ENCODE measurements at regions not wholly inside any gene's neighbourhood (a gene's known extent, or its start where the extent isn't known, plus 50 kb on each side); places are given as distances from the start of the nearest gene placed in this dataset.

GRCh38 chr20:60091861-60092260 is 133.6 kb downstream of the CDH26 start:
- Histone ChIP-seq H3K27me3 (ENCODE audit: control insufficient read depth in 1 of 2, insufficient read depth in 2 of 2, low read length in 2 of 2) (peaks cover 0 to 6% of the 10 kb centered on the region in 2 experiments), H3K4me1 (ENCODE audit: insufficient read depth, low read length) (no peaks in the 10 kb centered on the region), H3K4me3 (ENCODE audit: low read length) (no peak overlapping the region), H3K9me3 (ENCODE audit: control insufficient read depth in 1 of 2, insufficient read depth in 1 of 2, low read length in 2 of 2) (no peaks in the 10 kb centered on the region), H3K27ac (ENCODE audit: low read depth in 1 of 2, low read length in 2 of 2) (no peak overlapping the region), H3K36me3 (ENCODE audit: insufficient read depth, low read length) (no peaks in the 10 kb centered on the region)
- POLR2A ChIA-PET, result no interaction called here
- Mint-ChIP-seq H3K9me3 (no peaks in the 10 kb centered on the region), H3K27ac (no peak overlapping the region), H3K4me3 (no peak overlapping the region), H3K27me3 (peaks cover 44% of the 10 kb centered on the region), H3K36me3 (ENCODE audit: low read depth) (no peaks in the 10 kb centered on the region), H3K4me1 (ENCODE audit: low read depth) (no peaks in the 10 kb centered on the region)
- TF ChIP-seq CTCF (IDR thresholded peaks at IDR 0.05), result no peak
- DNase-seq (no peak), ATAC-seq (ENCODE audit: poor library complexity) (no peak)
- intact Hi-C loops (cut with DNase I, micrococcal nuclease), result no loop called here
- CTCF ChIA-PET, result interaction anchor here (0.6 kb wide), 1 partner anchor 126 kb away, joined by 3 read pairs; no protein-coding TSS in a partner anchor

- ChIA-PET CTCF (no interaction called here), POLR2A (no interaction called here)
- H3K4me3 Mint-ChIP-seq, result no peak overlapping the region
- H3K27me3 Mint-ChIP-seq, result peaks cover 40% of the 10 kb centered on the region
- no peaks in the 10 kb centered on the region for H3K36me3 ChIP-seq (ENCODE audit: insufficient read depth, low read length)
- ATAC-seq (ENCODE audit: poor library complexity) (no peak), DNase-seq (no peak)
- intact Hi-C loops (cut with DNase I, micrococcal nuclease), result no loop called here
- no peaks in the 10 kb centered on the region for H3K36me3 Mint-ChIP-seq (ENCODE audit: low read depth)
- no peak overlapping the region for H3K27ac ChIP-seq (ENCODE audit: low read depth in 1 of 2, low read length in 2 of 2)
- no peaks in the 10 kb centered on the region for H3K9me3 Mint-ChIP-seq
- no peaks in the 10 kb centered on the region for H3K9me3 ChIP-seq (ENCODE audit: control insufficient read depth in 1 of 2, insufficient read depth in 1 of 2, low read length in 2 of 2)
- H3K27ac Mint-ChIP-seq, result no peak overlapping the region
- H3K27me3 ChIP-seq (ENCODE audit: control insufficient read depth in 1 of 2, insufficient read depth in 2 of 2, low read length in 2 of 2), result peaks cover 0 to 6% of the 10 kb centered on the region in 2 experiments
- H3K4me1 ChIP-seq (ENCODE audit: insufficient read depth, low read length), result no peaks in the 10 kb centered on the region
- no peaks in the 10 kb centered on the region for H3K4me1 Mint-ChIP-seq (ENCODE audit: low read depth)
- H3K4me3 ChIP-seq (ENCODE audit: low read length), result no peak overlapping the region
- no peak for TF ChIP-seq CTCF (IDR thresholded peaks at IDR 0.05)
These were observed 134.5 kb downstream of the CDH26 start for GRCh38 chr20:60092729-60093128.

GRCh38 chr20:60095456-60095855 is 137.2 kb downstream of the CDH26 start:
- Histone ChIP-seq H3K4me3 (ENCODE audit: low read length) (no peak overlapping the region), H3K9me3 (ENCODE audit: control insufficient read depth in 1 of 2, insufficient read depth in 1 of 2, low read length in 2 of 2) (no peaks in the 10 kb centered on the region), H3K27me3 (ENCODE audit: control insufficient read depth in 1 of 2, insufficient read depth in 2 of 2, low read length in 2 of 2) (no peaks in the 10 kb centered on the region), H3K4me1 (ENCODE audit: insufficient read depth, low read length) (no peaks in the 10 kb centered on the region), H3K36me3 (ENCODE audit: insufficient read depth, low read length) (no peaks in the 10 kb centered on the region), H3K27ac (ENCODE audit: low read depth in 1 of 2, low read length in 2 of 2) (no peak overlapping the region)
- CTCF ChIA-PET, result no interaction called here
- no peak for TF ChIP-seq CTCF (IDR thresholded peaks at IDR 0.05)
- Mint-ChIP-seq H3K4me3 (no peak overlapping the region), H3K4me1 (ENCODE audit: low read depth) (no peaks in the 10 kb centered on the region), H3K36me3 (ENCODE audit: low read depth) (no peaks in the 10 kb centered on the region), H3K27me3 (peaks cover 23% of the 10 kb centered on the region), H3K9me3 (peaks cover 4% of the 10 kb centered on the region), H3K27ac (no peak overlapping the region)
- no peak for ATAC-seq (ENCODE audit: poor library complexity)
- DNase-seq, result no peak
- intact Hi-C loops (cut with DNase I, micrococcal nuclease), result no loop called here
- POLR2A ChIA-PET, result no interaction called here

Measured in CD4-positive, alpha-beta T cell (primary cell).